H1 (cell line): ENCODE measurements at regions not wholly inside any gene's neighbourhood (a gene's known extent, or its start where the extent isn't known, plus 50 kb on each side); places are given as distances from the start of the nearest gene placed in this dataset.

Experiments used
- CTCF ChIA-PET: fragments of 300-600 bp; sonication (Branson Sonifier 250); formaldehyde crosslinking; loops from one replicate; lab custom pipeline; 2021; ENCODE audit not compliant: partially characterized antibody; lab: Charles Lee
- POLR2A ChIA-PET: fragments of 300-600 bp; sonication (Branson Sonifier 250); formaldehyde crosslinking; loops from one replicate; lab custom pipeline; 2021; ENCODE audit warnings: inconsistent platforms; ENCODE audit not compliant: partially characterized antibody; lab: Charles Lee
- DNase-seq, 2 experiments: peaks; one replicate each; pipeline versions ENCODE4 v3.0.0 to v3.0.0-alpha.2; 2010 to 2022; ENCODE audit warnings: low spot score in 2 of 2, low read depth in 1 of 2, mixed read lengths in 1 of 2
- FAIRE-seq: peaks from 2 replicates; lab custom pipeline; 2011; peaks lifted over from hg19 to GRCh38; lab: Jason Lieb, UNC
- H2AFZ ChIP-seq: 2 replicates; pipeline ENCODE4 v1.8.1; 2012; ENCODE audit warnings: low read length, inconsistent platforms
- H2AK5ac ChIP-seq: 2 replicates; pipeline ENCODE4 v1.6.1; 2013; ENCODE audit warnings: low read depth, low read length
- H2BK120ac ChIP-seq: replicated peaks from 2 replicates; pipeline ENCODE3; 2013; ENCODE audit warnings: low read depth, low read length, inconsistent platforms
- H2BK12ac ChIP-seq: 2 replicates; pipeline ENCODE4 v1.6.1; 2013; ENCODE audit warnings: low read depth, low read length
- H2BK15ac ChIP-seq: 2 replicates; pipeline ENCODE4 v1.6.1; 2013; ENCODE audit warnings: low read length
- H2BK20ac ChIP-seq: 2 replicates; pipeline ENCODE4 v1.6.1; 2013; ENCODE audit warnings: low read length
- H2BK5ac ChIP-seq: 2 replicates; pipeline ENCODE4 v1.6.1; 2013; ENCODE audit warnings: low read depth, low read length
- H3K14ac ChIP-seq: 2 replicates; pipeline ENCODE4 v1.6.1; 2013; ENCODE audit warnings: inconsistent platforms; ENCODE audit not compliant: insufficient read length
- H3K18ac ChIP-seq: 2 replicates; pipeline ENCODE4 v1.6.1; 2013; ENCODE audit warnings: low read length; ENCODE audit errors: extremely low read depth
- H3K23ac ChIP-seq: 2 replicates; pipeline ENCODE4 v1.6.1; 2013; ENCODE audit warnings: inconsistent platforms; ENCODE audit not compliant: insufficient read length
- H3K23me2 ChIP-seq: 2 replicates; pipeline ENCODE4 v1.6.1; 2013; ENCODE audit warnings: low read depth, low read length
- H3K27ac ChIP-seq: 2 replicates; pipeline ENCODE4 v1.6.1; 2011; ENCODE audit warnings: low read depth, low read length, inconsistent platforms
- H3K27me3 ChIP-seq, 4 experiments: replicated peaks in 1 of 4; 1 replicate in 1 of 4; 2 replicates in 3 of 4; pipeline versions ENCODE4 v1.6.1 to v1.8.1; 2011 to 2013; ENCODE audit warnings: low read length in 3 of 4, mild to moderate bottlenecking in 3 of 4, inconsistent platforms in 2 of 4, mixed read lengths in 2 of 4, moderate library complexity in 1 of 4; ENCODE audit not compliant: control insufficient read depth in 3 of 4, insufficient read depth in 3 of 4; ENCODE audit errors: extremely low read depth in 1 of 4
- H3K36me3 ChIP-seq, 4 experiments: 2 replicates each; pipeline versions ENCODE4 v1.6.1 to v1.8.1; 2011 to 2013; ENCODE audit warnings: mild to moderate bottlenecking in 4 of 4, low read length in 3 of 4, moderate library complexity in 2 of 4, control low read depth in 1 of 4, inconsistent platforms in 1 of 4; ENCODE audit not compliant: insufficient read depth in 4 of 4, control insufficient read depth in 2 of 4
- H3K4ac ChIP-seq: replicated peaks from 2 replicates; pipeline ENCODE3; 2013; ENCODE audit warnings: low read length, low read depth, mixed read lengths, inconsistent platforms; ENCODE audit not compliant: insufficient read length
- H3K4me1 ChIP-seq, 4 experiments: replicated peaks in 1 of 4; 1 replicate in 1 of 4; 2 replicates in 3 of 4; pipeline versions ENCODE4 v1.6.1 to v1.8.1; 2011 to 2013; ENCODE audit warnings: low read length in 3 of 4, inconsistent platforms in 2 of 4, mixed read lengths in 1 of 4; ENCODE audit not compliant: insufficient read depth in 4 of 4, control insufficient read depth in 3 of 4
- H3K4me2 ChIP-seq, 2 experiments: 2 replicates each; pipeline versions ENCODE4 v1.6.1 to v1.8.1; 2011 to 2013; ENCODE audit warnings: low read depth in 2 of 2, low read length in 2 of 2, control low read depth in 1 of 2, inconsistent platforms in 1 of 2, mild to moderate bottlenecking in 1 of 2; ENCODE audit not compliant: insufficient read depth in 1 of 2
- H3K4me3 ChIP-seq, 4 experiments: fragments of 200-600, 300-600 bp in 1 of 4; sonication (generic), shearing (Covaris generic), sonication (Bioruptor Twin) in 1 of 4; 2 replicates each; pipeline versions ENCODE4 v1.5.1 to v1.8.1; 2011 to 2016; ENCODE audit warnings: low read length in 4 of 4, low read depth in 3 of 4, control low read depth in 2 of 4, inconsistent platforms in 2 of 4, mild to moderate bottlenecking in 2 of 4, mixed read lengths in 1 of 4, moderate library complexity in 1 of 4; ENCODE audit not compliant: insufficient read depth in 2 of 4; ENCODE audit errors: extremely low read depth in 1 of 4
- H3K56ac ChIP-seq: replicated peaks from 2 replicates; pipeline ENCODE3; 2013; ENCODE audit warnings: low read depth, mild to moderate bottlenecking, mixed read lengths, low read length, inconsistent platforms; ENCODE audit not compliant: insufficient read length
- H3K79me1 ChIP-seq: 2 replicates; pipeline ENCODE4 v1.6.1; 2013; ENCODE audit warnings: low read depth, low read length, control low read depth
- H3K79me2 ChIP-seq, 2 experiments: 2 replicates each; pipeline versions ENCODE4 v1.6.1 to v1.8.1; 2012 to 2013; ENCODE audit warnings: low read length in 2 of 2, mild to moderate bottlenecking in 2 of 2, inconsistent platforms in 1 of 2; ENCODE audit not compliant: insufficient read depth in 2 of 2, control insufficient read depth in 1 of 2
- H3K9ac ChIP-seq, 4 experiments: replicated peaks in 1 of 4; 1 replicate in 1 of 4; 2 replicates in 3 of 4; pipeline versions ENCODE4 v1.6.1 to v1.8.1; 2011 to 2013; ENCODE audit warnings: low read depth in 3 of 4, low read length in 3 of 4, control low read depth in 2 of 4, mild to moderate bottlenecking in 2 of 4, moderate library complexity in 2 of 4, inconsistent platforms in 1 of 4; ENCODE audit errors: extremely low read depth in 1 of 4
- H3K9me3 ChIP-seq, 2 experiments: 2 replicates each; pipeline versions ENCODE4 v1.6.1 to v1.8.1; 2012 to 2013; ENCODE audit warnings: mild to moderate bottlenecking in 2 of 2, moderate library complexity in 2 of 2, control low read depth in 1 of 2, inconsistent platforms in 1 of 2, low read depth in 1 of 2, low read length in 1 of 2, mixed read lengths in 1 of 2; ENCODE audit not compliant: insufficient read depth in 2 of 2
- H4K20me1 ChIP-seq, 2 experiments: replicated peaks in 1 of 2; 2 replicates each; pipeline versions ENCODE3 to v1.8.1; 2011 to 2013; ENCODE audit warnings: inconsistent platforms in 2 of 2, low read length in 2 of 2, mild to moderate bottlenecking in 1 of 2; ENCODE audit not compliant: insufficient read depth in 2 of 2, control insufficient read depth in 1 of 2
- H4K5ac ChIP-seq: 2 replicates; pipeline ENCODE4 v1.6.1; 2013; ENCODE audit warnings: low read length, low read depth, mixed read lengths, inconsistent platforms; ENCODE audit not compliant: insufficient read length
- H4K8ac ChIP-seq: 2 replicates; pipeline ENCODE4 v1.8.0; 2013; ENCODE audit warnings: mild to moderate bottlenecking, moderate library complexity, low read length, inconsistent platforms; ENCODE audit not compliant: insufficient read depth; ENCODE audit errors: extremely low read depth
- H4K91ac ChIP-seq: replicated peaks from 2 replicates; pipeline ENCODE3; 2013; ENCODE audit warnings: low read length, mixed read lengths, inconsistent platforms; ENCODE audit not compliant: insufficient read length
- ATF3 ChIP-seq: IDR thresholded peaks from 2 replicates; pipeline ENCODE4 v1.6.1; 2011; ENCODE audit warnings: low read depth, mild to moderate bottlenecking, low read length; ENCODE audit not compliant: insufficient read depth
- BCL11A ChIP-seq, 2 experiments: IDR thresholded peaks; one replicate each; pipeline ENCODE4 v1.6.1; 2011; ENCODE audit warnings: low read depth in 2 of 2, low read length in 2 of 2, mild to moderate bottlenecking in 2 of 2
- CBX8 ChIP-seq: fragments of 300-800, 300-1000 bp; sonication (generic); IDR thresholded peaks from 2 replicates; pipeline ENCODE4 v1.7.1; 2016; ENCODE audit warnings: low read depth, low read length, borderline replicate concordance
- E2F6 ChIP-seq: IDR thresholded peaks from 2 replicates; pipeline ENCODE4 v1.6.1; 2012; ENCODE audit warnings: inconsistent platforms
- GABPA ChIP-seq: IDR thresholded peaks from 2 replicates; pipeline ENCODE4 v1.6.1; 2011; ENCODE audit warnings: mild to moderate bottlenecking, low read length, moderate library complexity, borderline replicate concordance; ENCODE audit not compliant: insufficient read depth
- GTF2F1 ChIP-seq: IDR thresholded peaks from 2 replicates; pipeline ENCODE4 v1.6.1; 2012; ENCODE audit warnings: low read depth, low read length, improper control_type of control experiment, borderline replicate concordance
- KDM5A ChIP-seq: fragments of 200-600 bp; IDR thresholded peaks from 2 replicates; pipeline ENCODE4 v1.7.1; 2012; ENCODE audit warnings: mild to moderate bottlenecking, low read length, inconsistent platforms, mixed read lengths
- MAFK ChIP-seq: IDR thresholded peaks from 2 replicates; pipeline ENCODE4 v1.6.1; 2012; ENCODE audit warnings: low read depth, mild to moderate bottlenecking, improper control_type of control experiment, low read length
- NRF1 ChIP-seq: IDR thresholded peaks from 2 replicates; pipeline ENCODE4 v1.6.1; 2011; ENCODE audit warnings: mild to moderate bottlenecking, low read depth, low read length, improper control_type of control experiment
- SAP30 ChIP-seq: fragments of 300-600 bp; sonication (generic); IDR thresholded peaks from 2 replicates; pipeline ENCODE4 v1.7.1; 2012; ENCODE audit warnings: low read length, moderate library complexity, mild to moderate bottlenecking, inconsistent platforms; ENCODE audit not compliant: insufficient read depth, insufficient replicate concordance
- TAF7 ChIP-seq: optimal IDR thresholded peaks from 2 replicates; pipeline ENCODE3; 2011; ENCODE audit warnings: low read depth, mild to moderate bottlenecking, inconsistent platforms, low read length, moderate library complexity, borderline replicate concordance
- USF2 ChIP-seq: IDR thresholded peaks from 2 replicates; pipeline ENCODE4 v1.6.1; 2011; ENCODE audit warnings: low read length, improper control_type of control experiment
- WGBS, 2 experiments: shearing (Covaris generic) in 1 of 2; methylation state at CpG; one replicate each; pipeline versions ENCODE4 v1.1.6 to v1.1.7; 2013 to 2015; ENCODE audit warnings: low lambda C conversion rate in 2 of 2, mixed read lengths in 2 of 2, inconsistent platforms in 1 of 2, low coverage in 1 of 2, missing lambda C conversion rate in 1 of 2; ENCODE audit not compliant: insufficient replicate concordance in 2 of 2, insufficient coverage in 1 of 2, insufficient read length in 1 of 2; ENCODE audit errors: extremely low coverage in 1 of 2, missing lambda C conversion rate in 1 of 2; 5-methylcytosine and 5-hydroxymethylcytosine counted together

- no peaks in the 10 kb centered on the region for H3K79me1 ChIP-seq
- no peak overlapping the region for H3K14ac ChIP-seq
- H3K9me3 ChIP-seq, result no peaks in the 10 kb centered on the region
- no peaks in the 10 kb centered on the region for H3K79me2 ChIP-seq
- DNase-seq, result no peak
- CTCF ChIA-PET, result interaction anchor here (0.6 kb wide), 1 partner anchor 152 kb away, joined by 5 read pairs; no protein-coding TSS in a partner anchor
- H2BK120ac ChIP-seq, result no peak overlapping the region
- H2BK5ac ChIP-seq, result no peak overlapping the region
- no peak overlapping the region for H4K91ac ChIP-seq
- H3K4me2 ChIP-seq, result no peak overlapping the region
- no peak overlapping the region for H3K18ac ChIP-seq
- no peak overlapping the region for H2AFZ ChIP-seq
- H3K23me2 ChIP-seq, result no peaks in the 10 kb centered on the region
- no peaks in the 10 kb centered on the region for H4K20me1 ChIP-seq
- no peak overlapping the region for H2BK20ac ChIP-seq
- H3K27ac ChIP-seq, result no peak overlapping the region
- no peaks in the 10 kb centered on the region for H3K27me3 ChIP-seq
- no peak overlapping the region for H4K8ac ChIP-seq
- no peak overlapping the region for H3K9ac ChIP-seq
- WGBS, 2 experiments, result 79% methylated on average over 3 of the region's 3 CpGs; no CpG with 5 or more reads in 1 of the 2 experiments
- H4K5ac ChIP-seq, result no peak overlapping the region
- POLR2A ChIA-PET, result no interaction called here
- H3K56ac ChIP-seq, result no peak overlapping the region
- FAIRE-seq, result no peak
- no peak overlapping the region for H3K23ac ChIP-seq
- H3K4ac ChIP-seq, result no peak overlapping the region
- no peak overlapping the region for H2BK12ac ChIP-seq
- no peak overlapping the region for H2BK15ac ChIP-seq
- H3K4me3 ChIP-seq, result no peak overlapping the region
- no peaks in the 10 kb centered on the region for H3K36me3 ChIP-seq
- H3K4me1 ChIP-seq, result no peaks in the 10 kb centered on the region; a peak in 1 of 7 replicates
- no peak overlapping the region for H2AK5ac ChIP-seq
- TF ChIP-seq USF2, result no peak
- TF ChIP-seq CBX8, result no peak
- no peak for TF ChIP-seq KDM5A
- TF ChIP-seq BCL11A (IDR thresholded peaks at IDR 0.05; ENCODE audit: low read depth in 2 of 2, low read length in 2 of 2), result no peak
- TF ChIP-seq E2F6, result no peak
- TF ChIP-seq NRF1, result no peak
- no peak for TF ChIP-seq ATF3
- TF ChIP-seq TAF7, result no peak
- no peak for TF ChIP-seq GTF2F1
- no peak for TF ChIP-seq GABPA
- TF ChIP-seq MAFK, result no peak
- no peak for TF ChIP-seq SAP30
These were observed 420.5 kb upstream of the CD180 start for GRCh38 chr5:67617051-67617450.
